ENCODE measurements at regions not wholly inside any gene's neighbourhood (a gene's known extent, or its start where the extent isn't known, plus 50 kb on each side); places are given as distances from the start of the nearest gene placed in this dataset.

GRCh38 chr2:2751715-2752315 is 420.7 kb upstream of the MYT1L start:
- WGBS (ENCODE audit: low lambda C conversion rate, missing lambda C conversion rate), result 92% methylated on average over 14 of the region's 14 CpGs
- DNase-seq (ENCODE audit: low spot score), result no peak

GRCh38 chr2:2750867-2751714 is 420.0 kb upstream of the MYT1L start:
- no peaks in the 10 kb centered on the region for H3K36me3 ChIP-seq (replicated peaks; ENCODE audit: insufficient read depth, low read depth)
- no peak overlapping the region for H2AFZ ChIP-seq
- H3K4me1 ChIP-seq (ENCODE audit: insufficient read depth), result no peaks in the 10 kb centered on the region
- H3K27me3 ChIP-seq, result no peaks in the 10 kb centered on the region
- DNase-seq (ENCODE audit: low spot score), result no peak
- H4K20me1 ChIP-seq (ENCODE audit: insufficient read depth, poor library complexity, severe bottlenecking), result no peaks in the 10 kb centered on the region
- no peak overlapping the region for H3K4me2 ChIP-seq
- H3K4me3 ChIP-seq, result no peak overlapping the region
- no peaks in the 10 kb centered on the region for H3K9me3 ChIP-seq (ENCODE audit: low read depth)
- H3K27ac ChIP-seq, result no peak overlapping the region
- no peak for TF ChIP-seq EZH2phosphoT487 (IDR thresholded peaks at IDR 0.05; ENCODE audit: low read depth, severe bottlenecking, unreplicated experiment)
- no peak for TF ChIP-seq EZH2 (IDR thresholded peaks at IDR 0.05; ENCODE audit: borderline replicate concordance)
- no peak for TF ChIP-seq CTCF (IDR thresholded peaks at IDR 0.05; ENCODE audit: poor library complexity)
- H3K79me2 ChIP-seq, result no peaks in the 10 kb centered on the region
- WGBS (ENCODE audit: low lambda C conversion rate, missing lambda C conversion rate), result 95% methylated on average over 42 of the region's 44 CpGs
- no peaks in the 10 kb centered on the region for H3K9me2 ChIP-seq (replicated peaks; ENCODE audit: insufficient read depth)

More at GRCh38 chr2:2751715-2752315, 420.7 kb upstream of the MYT1L start:
- Histone ChIP-seq H3K27ac (no peak overlapping the region), H3K9me2 (replicated peaks; ENCODE audit: insufficient read depth) (no peaks in the 10 kb centered on the region), H3K79me2 (no peaks in the 10 kb centered on the region), H3K4me3 (no peak overlapping the region), H3K4me2 (no peak overlapping the region), H3K4me1 (ENCODE audit: insufficient read depth) (no peaks in the 10 kb centered on the region), H3K36me3 (replicated peaks; ENCODE audit: insufficient read depth, low read depth) (no peaks in the 10 kb centered on the region), H2AFZ (no peak overlapping the region), H4K20me1 (ENCODE audit: insufficient read depth, poor library complexity, severe bottlenecking) (no peaks in the 10 kb centered on the region), H3K9me3 (ENCODE audit: low read depth) (no peaks in the 10 kb centered on the region), H3K27me3 (no peaks in the 10 kb centered on the region)
- TF ChIP-seq CTCF (IDR thresholded peaks at IDR 0.05; ENCODE audit: poor library complexity), result no peak
- no peak for TF ChIP-seq EZH2phosphoT487 (IDR thresholded peaks at IDR 0.05; ENCODE audit: low read depth, severe bottlenecking, unreplicated experiment)
- no peak for TF ChIP-seq EZH2 (IDR thresholded peaks at IDR 0.05; ENCODE audit: borderline replicate concordance)

GRCh38 chr2:2749206-2749598 is 418.1 kb upstream of the MYT1L start:
- TF ChIP-seq EZH2phosphoT487 (IDR thresholded peaks at IDR 0.05; ENCODE audit: low read depth, severe bottlenecking, unreplicated experiment) (no peak), CTCF (IDR thresholded peaks at IDR 0.05; ENCODE audit: poor library complexity) (no peak), EZH2 (IDR thresholded peaks at IDR 0.05; ENCODE audit: borderline replicate concordance) (no peak)
- DNase-seq (ENCODE audit: low spot score), result no peak
- Histone ChIP-seq H2AFZ (no peak overlapping the region), H3K27ac (no peak overlapping the region), H3K4me1 (ENCODE audit: insufficient read depth) (no peaks in the 10 kb centered on the region), H3K9me2 (replicated peaks; ENCODE audit: insufficient read depth) (no peaks in the 10 kb centered on the region), H3K4me2 (no peak overlapping the region), H3K27me3 (no peaks in the 10 kb centered on the region), H3K9me3 (ENCODE audit: low read depth) (no peaks in the 10 kb centered on the region), H4K20me1 (ENCODE audit: insufficient read depth, poor library complexity, severe bottlenecking) (no peaks in the 10 kb centered on the region), H3K4me3 (no peak overlapping the region), H3K36me3 (replicated peaks; ENCODE audit: insufficient read depth, low read depth) (no peaks in the 10 kb centered on the region), H3K79me2 (no peaks in the 10 kb centered on the region)
- WGBS (ENCODE audit: low lambda C conversion rate, missing lambda C conversion rate), result 84% methylated on average over 9 of the region's 9 CpGs
